Sciatic nerve (tissue), 2 donors: ENCODE measurements at regions not wholly inside any gene's neighbourhood (a gene's known extent, or its start where the extent isn't known, plus 50 kb on each side); places are given as distances from the start of the nearest gene placed in this dataset.

Experiments used
- ATAC-seq: fragments of 200-7000 bp; cut with Tn5 transposase; one replicate; pipeline ENCODE4 v1.9.1; 2020; ENCODE audit warnings: mild to moderate bottlenecking, moderate library complexity
- DNase-seq: peaks from one replicate; pipeline ENCODE4 v3.0.0-alpha.2; 2020; ENCODE audit warnings: low spot score
- intact Hi-C: fragments of 100-400 bp; cut with DNase I; formaldehyde crosslinking; loops from one replicate; pipeline ENCODE4 v1.14.2; 2022
- donor health status: DM: no; HTN: no; CAD: no.
- donor health status: DM: no; HTN: no; CAD: no.

GRCh38 chr10:84075226-84076046 lies 63.9 kb upstream of the GHITM start:
- ATAC-seq (no peak), DNase-seq (no peak)
- intact Hi-C loops, result no loop called here

DNA sequence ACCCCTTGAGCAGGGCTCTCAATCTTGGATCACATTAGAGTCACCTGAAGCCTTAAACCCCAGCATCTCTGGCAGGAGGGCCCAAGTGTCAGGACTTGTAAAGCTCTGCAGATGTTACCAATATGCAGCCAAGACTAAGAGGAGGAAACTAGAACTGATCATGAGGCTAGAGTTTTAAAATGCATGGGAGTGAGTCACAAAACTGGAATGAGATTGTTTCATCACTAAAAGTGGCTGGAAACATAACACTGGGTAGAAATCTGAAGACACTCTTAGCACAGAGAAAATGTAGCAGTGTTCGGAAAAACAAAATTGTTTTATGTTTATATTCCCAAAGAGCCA lies 63.3 kb upstream of the GHITM start:
- no peak for DNase-seq
- intact Hi-C loops, result no loop called here
- ATAC-seq, result peak; percentile 82

GRCh38 chr10:84076540-84077195 lies 62.6 kb upstream of the GHITM start:
- peak; percentile 15 for ATAC-seq
- no peak for DNase-seq
- intact Hi-C loops, result no loop called here

DNA sequence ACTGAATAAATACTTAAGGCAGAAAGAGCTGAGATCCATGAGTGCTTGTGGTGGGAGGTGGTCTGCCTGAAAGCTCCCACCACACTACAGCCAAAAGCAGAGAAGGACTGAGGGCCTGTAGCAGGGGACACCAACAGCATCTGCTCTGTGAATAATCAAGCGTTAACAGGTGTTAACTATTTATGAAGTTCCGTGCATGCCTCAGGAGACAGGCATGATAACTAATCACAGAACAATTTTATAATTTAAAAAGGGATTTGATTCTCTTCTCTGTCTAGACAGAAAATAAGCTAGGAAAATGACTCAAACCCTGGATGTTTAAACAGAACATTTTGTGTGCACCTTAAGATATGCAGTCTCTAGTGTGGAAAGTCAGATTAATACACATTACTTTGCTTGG lies 61.5 kb upstream of the GHITM start:
- DNase-seq (no peak), ATAC-seq (no peak)
- intact Hi-C loops, result no loop called here

DNA sequence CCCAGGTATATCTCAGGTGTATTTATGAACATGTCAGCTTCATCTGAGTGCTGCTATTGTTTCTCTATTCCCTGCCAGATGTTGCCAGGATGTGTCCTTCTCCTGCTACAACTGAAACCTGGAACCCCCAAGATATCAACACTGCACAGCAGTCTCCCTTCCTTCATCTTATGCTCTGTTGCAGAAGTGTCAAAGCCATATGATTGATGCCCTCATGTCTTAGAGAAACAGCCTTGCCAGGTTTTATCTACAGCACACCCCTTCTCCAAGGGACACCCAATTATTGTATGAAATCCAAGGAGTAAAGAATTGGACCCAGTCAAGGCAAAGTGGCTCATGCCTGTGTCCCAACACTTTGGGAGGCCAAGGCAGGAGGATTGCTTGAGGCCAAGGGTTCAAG lies 60.5 kb upstream of the GHITM start:
- DNase-seq (no peak), ATAC-seq (no peak)
- intact Hi-C loops, result no loop called here

- intact Hi-C loops, result no loop called here
- no peak for ATAC-seq
- DNase-seq, result no peak
Observed at GRCh38 chr10:84084342-84084741, 55.0 kb upstream of the GHITM start.

- ATAC-seq (no peak), DNase-seq (no peak)
- intact Hi-C loops, result no loop called here
Observed at GRCh38 chr10:84087202-84087601, 52.1 kb upstream of the GHITM start.

GRCh38 chr10:84088626-84089025 lies 50.7 kb upstream of the GHITM start:
- intact Hi-C loops, result no loop called here
- DNase-seq, result no peak
- ATAC-seq, result no peak

- DNase-seq (no peak), ATAC-seq (peak; percentile 39)
- intact Hi-C loops, result no loop called here
Observed at GRCh38 chr10:84089162-84089561, 50.1 kb upstream of the GHITM start.
